ENCODE measurements at regions not wholly inside any gene's neighbourhood (a gene's known extent, or its start where the extent isn't known, plus 50 kb on each side); places are given as distances from the start of the nearest gene placed in this dataset.

DNA sequence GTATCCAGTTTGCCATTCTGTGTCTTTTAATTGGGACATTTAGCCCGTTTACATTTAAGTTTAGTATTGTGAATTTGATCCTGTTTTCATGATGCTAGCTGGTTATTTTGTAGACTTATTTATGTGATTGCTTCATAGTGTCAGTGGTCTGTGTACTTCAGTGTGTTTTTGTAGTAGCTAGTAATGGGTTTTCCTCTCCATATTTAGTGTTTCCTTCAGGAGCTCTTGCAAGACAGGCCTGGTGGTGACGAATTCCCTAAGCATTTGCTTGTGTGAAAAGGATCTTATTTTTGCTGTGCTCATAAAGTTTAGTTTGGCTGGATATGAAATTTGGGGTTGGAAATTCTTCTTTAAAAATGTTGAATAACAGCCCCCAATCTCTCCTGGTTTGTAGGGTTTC lies 69.2 kb upstream of the PDC start:
- peak; percentile 52 for DNase-seq (ENCODE audit: low read depth)
- TF ChIP-seq, protein P1, sequence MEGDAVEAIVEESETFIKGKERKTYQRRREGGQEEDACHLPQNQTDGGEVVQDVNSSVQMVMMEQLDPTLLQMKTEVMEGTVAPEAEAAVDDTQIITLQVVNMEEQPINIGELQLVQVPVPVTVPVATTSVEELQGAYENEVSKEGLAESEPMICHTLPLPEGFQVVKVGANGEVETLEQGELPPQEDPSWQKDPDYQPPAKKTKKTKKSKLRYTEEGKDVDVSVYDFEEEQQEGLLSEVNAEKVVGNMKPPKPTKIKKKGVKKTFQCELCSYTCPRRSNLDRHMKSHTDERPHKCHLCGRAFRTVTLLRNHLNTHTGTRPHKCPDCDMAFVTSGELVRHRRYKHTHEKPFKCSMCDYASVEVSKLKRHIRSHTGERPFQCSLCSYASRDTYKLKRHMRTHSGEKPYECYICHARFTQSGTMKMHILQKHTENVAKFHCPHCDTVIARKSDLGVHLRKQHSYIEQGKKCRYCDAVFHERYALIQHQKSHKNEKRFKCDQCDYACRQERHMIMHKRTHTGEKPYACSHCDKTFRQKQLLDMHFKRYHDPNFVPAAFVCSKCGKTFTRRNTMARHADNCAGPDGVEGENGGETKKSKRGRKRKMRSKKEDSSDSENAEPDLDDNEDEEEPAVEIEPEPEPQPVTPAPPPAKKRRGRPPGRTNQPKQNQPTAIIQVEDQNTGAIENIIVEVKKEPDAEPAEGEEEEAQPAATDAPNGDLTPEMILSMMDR (IDR thresholded peaks at IDR 0.05; ENCODE audit: control insufficient read depth, insufficient read depth, low read depth, low read length, missing control alignments) = no peak
- no peak overlapping the region for H3K4me3 ChIP-seq (ENCODE audit: control insufficient read depth, low read depth, low read length)

DNA sequence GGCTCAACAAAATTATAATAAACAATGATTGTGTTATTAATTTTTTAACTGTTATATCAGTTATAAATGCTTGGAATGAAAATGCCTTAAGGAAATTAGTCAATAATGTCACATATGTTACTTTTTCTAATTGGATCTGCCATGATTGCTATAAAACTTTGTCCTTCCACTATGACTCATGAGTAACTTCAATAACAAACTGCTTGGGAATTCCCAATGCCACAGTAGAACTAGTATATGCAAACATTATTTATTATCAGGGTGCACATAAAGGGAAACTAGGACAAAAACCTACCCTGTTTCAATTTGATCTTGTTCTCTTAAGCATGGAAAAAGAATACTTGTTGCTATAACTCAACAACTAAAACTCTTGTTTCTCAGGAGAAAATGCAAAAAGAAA lies 59.1 kb upstream of the PDC start:
- no peak overlapping the region for H3K4me3 ChIP-seq (ENCODE audit: control insufficient read depth, low read depth, low read length)
- no peak for DNase-seq (ENCODE audit: low read depth)
- TF ChIP-seq, protein P1 (IDR thresholded peaks at IDR 0.05; ENCODE audit: control insufficient read depth, insufficient read depth, low read depth, low read length, missing control alignments) = no peak

DNA sequence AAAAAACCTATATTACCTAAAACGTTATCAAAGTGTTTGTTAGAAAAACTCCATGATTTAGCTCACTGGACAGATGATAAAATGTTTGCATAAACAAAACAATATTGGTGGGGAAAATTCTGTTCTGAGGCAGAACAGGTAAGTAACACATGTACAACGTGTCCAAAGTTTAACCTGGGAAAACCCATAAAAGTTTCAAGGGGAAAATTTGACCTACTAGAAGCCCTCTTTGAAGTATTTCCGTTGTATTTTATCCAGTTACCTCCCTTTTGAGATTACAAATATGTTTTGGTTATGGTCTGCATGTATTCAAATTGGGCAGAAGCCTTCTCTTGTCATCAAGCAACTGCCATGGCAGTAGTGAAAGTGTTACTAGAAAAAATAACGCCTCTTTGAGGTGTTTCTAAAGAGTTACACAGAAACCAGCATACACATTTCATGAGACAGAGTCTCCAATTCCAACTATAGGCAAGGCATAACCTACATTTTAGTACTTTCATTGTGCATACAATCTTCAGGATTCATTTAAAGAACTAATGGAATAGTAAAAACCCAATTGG lies 58.0 kb upstream of the PDC start:
- DNase-seq (ENCODE audit: low read depth) = no peak
- TF ChIP-seq, protein P1 (IDR thresholded peaks at IDR 0.05; ENCODE audit: control insufficient read depth, insufficient read depth, low read depth, low read length, missing control alignments) = no peak

DNA sequence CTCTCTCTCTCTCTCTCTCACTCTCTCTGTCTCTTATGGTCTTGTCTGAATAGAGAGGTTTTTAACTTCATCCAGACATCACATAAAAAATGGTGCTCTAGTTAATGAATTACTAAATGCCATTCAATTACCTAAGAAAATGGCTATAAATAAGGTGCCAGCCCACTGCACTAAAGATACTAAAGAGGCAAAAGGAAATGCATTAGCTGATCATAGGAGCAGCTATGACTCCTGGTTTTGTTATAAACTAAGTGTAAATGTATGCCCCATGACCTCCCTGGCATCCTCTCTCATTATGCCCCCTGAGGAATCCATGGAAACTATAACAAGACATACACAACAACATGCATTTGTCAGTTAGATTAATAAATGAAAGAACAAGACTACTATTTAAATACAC lies 57.5 kb upstream of the PDC start:
- H3K4me3 ChIP-seq (ENCODE audit: control insufficient read depth, low read depth, low read length) = no peak overlapping the region
- DNase-seq (ENCODE audit: low read depth) = no peak
- TF ChIP-seq, protein P1 (IDR thresholded peaks at IDR 0.05; ENCODE audit: control insufficient read depth, insufficient read depth, low read depth, low read length, missing control alignments) = no peak

More for the DNA sequence above, 58.0 kb upstream of the PDC start:
- H3K4me3 ChIP-seq (ENCODE audit: control insufficient read depth, low read depth, low read length) = no peak overlapping the region

DNA sequence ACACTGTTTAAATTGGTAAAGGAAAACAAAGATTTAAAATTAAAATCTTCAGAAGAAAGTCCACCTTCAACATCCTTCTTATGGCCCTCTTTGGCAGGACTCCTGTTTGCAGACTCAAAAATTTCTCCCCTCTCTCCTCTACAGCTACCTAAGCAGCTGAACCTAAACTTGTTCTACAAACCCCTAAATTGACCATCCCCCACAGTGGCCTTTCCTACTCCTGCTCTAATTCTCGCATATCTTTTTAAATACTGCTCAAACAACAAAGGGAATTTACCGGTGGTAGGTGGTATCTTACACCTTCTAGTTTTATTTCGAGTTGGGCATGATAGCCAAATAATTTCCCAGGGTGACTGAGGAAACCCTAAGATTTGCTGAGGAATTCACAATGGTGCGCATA lies 53.5 kb upstream of the PDC start:
- no peak overlapping the region for H3K4me3 ChIP-seq (ENCODE audit: control insufficient read depth, low read depth, low read length)
- DNase-seq (ENCODE audit: low read depth) = no peak
- TF ChIP-seq, protein P1 (IDR thresholded peaks at IDR 0.05; ENCODE audit: control insufficient read depth, insufficient read depth, low read depth, low read length, missing control alignments) = no peak

DNA sequence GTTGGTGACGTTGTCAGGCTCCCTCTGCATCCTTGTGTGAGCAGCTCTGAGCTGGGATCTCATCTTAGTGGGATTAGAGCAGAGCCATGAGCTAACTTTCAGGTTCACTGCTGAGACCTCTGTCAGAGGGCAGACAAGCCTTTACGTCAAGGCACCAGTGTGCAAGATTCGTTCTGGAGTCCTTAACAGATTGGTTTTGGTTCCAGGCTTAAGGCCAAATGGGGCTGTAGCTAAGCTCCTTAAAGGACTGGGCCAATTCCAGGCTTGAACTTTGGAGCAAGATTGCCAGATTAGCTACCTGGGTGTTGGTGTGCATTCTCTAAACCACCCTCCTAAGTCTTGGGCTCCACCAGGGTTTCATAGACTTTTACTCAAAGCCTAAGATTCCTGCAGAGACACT lies 52.6 kb upstream of the PDC start:
- TF ChIP-seq, protein P1 (IDR thresholded peaks at IDR 0.05; ENCODE audit: control insufficient read depth, insufficient read depth, low read depth, low read length, missing control alignments) = no peak
- no peak overlapping the region for H3K4me3 ChIP-seq (ENCODE audit: control insufficient read depth, low read depth, low read length)
- DNase-seq (ENCODE audit: low read depth) = no peak
